Cardiac muscle cell (in vitro differentiated cells and primary cell): ENCODE measurements at regions not wholly inside any gene's neighbourhood (a gene's known extent, or its start where the extent isn't known, plus 50 kb on each side); places are given as distances from the start of the nearest gene placed in this dataset.

Experiments used
- DNase-seq, 2 donors: peaks; one replicate each; pipeline versions ENCODE4 v3.0.0 to v3.0.0-alpha.2; 2010 to 2017; ENCODE audit warnings: low read depth in 1 of 2, low spot score in 1 of 2
- H3K27ac ChIP-seq: fragments of 200-600 bp; sonication (generic); 2 replicates; pipeline ENCODE4 v1.5.1; 2016
- H3K27me3 ChIP-seq: fragments of 200-600 bp; sonication (generic); 2 replicates; pipeline ENCODE4 v1.6.0; 2016; ENCODE audit warnings: control low read depth
- H3K36me3 ChIP-seq: fragments of 200-600 bp; sonication (generic); 2 replicates; pipeline ENCODE4 v1.5.1; 2016; ENCODE audit warnings: control low read depth
- H3K4me1 ChIP-seq: fragments of 200-600 bp; sonication (generic); 2 replicates; pipeline ENCODE4 v1.8.1; 2017; ENCODE audit warnings: low read depth, mild to moderate bottlenecking, mixed run types
- H3K4me3 ChIP-seq: fragments of 200-600 bp; sonication (generic); 2 replicates; pipeline ENCODE4 v1.5.1; 2016; ENCODE audit warnings: mild to moderate bottlenecking
- H3K9me3 ChIP-seq: fragments of 200-600 bp; sonication (generic); 2 replicates; pipeline ENCODE4 v1.5.1; 2017; ENCODE audit warnings: low read depth, mild to moderate bottlenecking, control low read depth
- TF ChIP-seq, protein P1 (sequence below): IDR thresholded peaks from 2 replicates; pipeline ENCODE4 v1.5.1; 2012; ENCODE audit warnings: low read depth, mild to moderate bottlenecking, low read length

- TF ChIP-seq, protein P1, sequence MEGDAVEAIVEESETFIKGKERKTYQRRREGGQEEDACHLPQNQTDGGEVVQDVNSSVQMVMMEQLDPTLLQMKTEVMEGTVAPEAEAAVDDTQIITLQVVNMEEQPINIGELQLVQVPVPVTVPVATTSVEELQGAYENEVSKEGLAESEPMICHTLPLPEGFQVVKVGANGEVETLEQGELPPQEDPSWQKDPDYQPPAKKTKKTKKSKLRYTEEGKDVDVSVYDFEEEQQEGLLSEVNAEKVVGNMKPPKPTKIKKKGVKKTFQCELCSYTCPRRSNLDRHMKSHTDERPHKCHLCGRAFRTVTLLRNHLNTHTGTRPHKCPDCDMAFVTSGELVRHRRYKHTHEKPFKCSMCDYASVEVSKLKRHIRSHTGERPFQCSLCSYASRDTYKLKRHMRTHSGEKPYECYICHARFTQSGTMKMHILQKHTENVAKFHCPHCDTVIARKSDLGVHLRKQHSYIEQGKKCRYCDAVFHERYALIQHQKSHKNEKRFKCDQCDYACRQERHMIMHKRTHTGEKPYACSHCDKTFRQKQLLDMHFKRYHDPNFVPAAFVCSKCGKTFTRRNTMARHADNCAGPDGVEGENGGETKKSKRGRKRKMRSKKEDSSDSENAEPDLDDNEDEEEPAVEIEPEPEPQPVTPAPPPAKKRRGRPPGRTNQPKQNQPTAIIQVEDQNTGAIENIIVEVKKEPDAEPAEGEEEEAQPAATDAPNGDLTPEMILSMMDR, result no peak
- no peaks in the 10 kb centered on the region for H3K9me3 ChIP-seq
- no peaks in the 10 kb centered on the region for H3K4me1 ChIP-seq
- H3K27ac ChIP-seq, result no peak overlapping the region
- no peaks in the 10 kb centered on the region for H3K36me3 ChIP-seq
- H3K27me3 ChIP-seq, result no peaks in the 10 kb centered on the region
- no peak for DNase-seq
- no peak overlapping the region for H3K4me3 ChIP-seq
Observed at GRCh38 chr20:12014276-12014675, 96.6 kb downstream of the BTBD3 start.

DNA sequence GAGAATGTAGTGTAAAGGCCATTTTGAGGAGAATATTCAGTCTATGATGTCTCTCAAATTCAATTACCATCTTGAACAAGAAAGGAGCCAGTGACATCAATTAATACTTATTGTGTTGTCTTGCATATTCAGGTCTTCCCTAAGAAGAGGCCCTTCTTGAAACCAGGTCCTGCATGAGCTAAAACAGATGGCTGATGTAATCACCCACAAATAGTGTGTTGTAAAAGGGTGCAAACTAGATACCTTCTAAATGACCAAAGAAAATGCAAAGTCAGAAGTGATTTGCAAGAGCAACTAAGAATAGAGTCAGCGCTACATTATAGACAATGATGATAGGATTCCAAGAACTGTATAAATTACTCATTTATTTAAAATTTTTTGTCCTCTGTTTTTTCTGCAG, 97.0 kb downstream of the BTBD3 start:
- H3K9me3 ChIP-seq, result no peaks in the 10 kb centered on the region
- H3K36me3 ChIP-seq, result no peaks in the 10 kb centered on the region
- H3K4me1 ChIP-seq, result no peaks in the 10 kb centered on the region
- no peaks in the 10 kb centered on the region for H3K27me3 ChIP-seq
- DNase-seq, result no peak
- H3K4me3 ChIP-seq, result no peak overlapping the region
- TF ChIP-seq, protein P1, result no peak
- H3K27ac ChIP-seq, result no peak overlapping the region

DNA sequence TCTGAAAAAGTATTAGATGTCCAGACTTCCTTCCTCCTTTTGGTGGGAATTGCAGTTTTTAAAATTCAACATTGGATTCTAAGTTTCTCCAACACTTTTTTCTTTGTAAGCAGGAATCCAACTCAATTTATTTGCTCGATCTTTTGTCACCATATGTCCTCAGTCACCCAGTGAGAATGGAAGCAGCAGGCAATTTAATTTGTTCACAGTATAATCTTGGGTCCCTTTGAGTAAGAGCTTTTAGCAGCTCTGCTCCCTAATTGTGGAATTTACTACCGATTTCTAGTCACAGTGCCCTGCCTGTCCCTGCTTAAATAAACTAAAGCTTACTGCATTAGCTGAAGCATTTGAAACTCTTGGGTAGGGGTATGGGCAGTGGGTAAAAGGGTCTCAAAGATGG, 98.6 kb downstream of the BTBD3 start:
- no peak for DNase-seq
- H3K4me1 ChIP-seq, result no peaks in the 10 kb centered on the region
- TF ChIP-seq, protein P1, result no peak
- H3K9me3 ChIP-seq, result no peaks in the 10 kb centered on the region
- no peaks in the 10 kb centered on the region for H3K36me3 ChIP-seq
- no peaks in the 10 kb centered on the region for H3K27me3 ChIP-seq
- no peak overlapping the region for H3K27ac ChIP-seq
- no peak overlapping the region for H3K4me3 ChIP-seq

DNA sequence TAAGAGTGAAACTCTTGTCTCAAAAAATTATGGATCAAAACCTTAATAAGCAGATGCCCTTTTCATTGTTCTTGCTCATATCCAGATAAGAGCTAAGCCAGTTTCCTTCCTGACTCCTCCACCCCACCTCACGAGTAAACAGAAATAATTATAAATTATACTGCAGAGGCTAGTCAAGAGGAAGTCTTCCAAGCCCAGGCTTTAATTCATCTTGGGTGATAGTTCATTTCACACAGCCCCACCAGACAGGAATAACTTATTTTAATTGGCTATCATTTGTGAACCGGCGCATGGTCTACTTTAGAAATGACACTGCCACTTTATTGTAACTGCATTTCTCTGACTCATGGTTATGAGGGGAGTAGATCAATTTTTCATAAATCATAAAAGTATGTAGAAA, 102.0 kb downstream of the BTBD3 start:
- Histone ChIP-seq H3K27ac (no peak overlapping the region), H3K36me3 (no peaks in the 10 kb centered on the region), H3K4me3 (no peak overlapping the region), H3K27me3 (no peaks in the 10 kb centered on the region), H3K9me3 (no peaks in the 10 kb centered on the region), H3K4me1 (no peaks in the 10 kb centered on the region)
- TF ChIP-seq, protein P1, result no peak
- DNase-seq, result no peak

GRCh38 chr20:12020846-12021245, 103.2 kb downstream of the BTBD3 start:
- Histone ChIP-seq H3K27ac (no peak overlapping the region), H3K27me3 (no peaks in the 10 kb centered on the region), H3K36me3 (no peaks in the 10 kb centered on the region), H3K4me1 (no peaks in the 10 kb centered on the region), H3K9me3 (no peaks in the 10 kb centered on the region), H3K4me3 (no peak overlapping the region)
- TF ChIP-seq, protein P1, result no peak
- no peak for DNase-seq

GRCh38 chr20:12022126-12022525, 104.4 kb downstream of the BTBD3 start:
- Histone ChIP-seq H3K4me1 (no peaks in the 10 kb centered on the region), H3K36me3 (no peaks in the 10 kb centered on the region), H3K4me3 (no peak overlapping the region), H3K27me3 (no peaks in the 10 kb centered on the region), H3K27ac (no peak overlapping the region), H3K9me3 (no peaks in the 10 kb centered on the region)
- no peak for DNase-seq
- TF ChIP-seq, protein P1, result no peak
